Naive B cell (primary cell): ENCODE measurements at regions not wholly inside any gene's neighbourhood (a gene's known extent, or its start where the extent isn't known, plus 50 kb on each side); places are given as distances from the start of the nearest gene placed in this dataset.

Source experiments
- ATAC-seq, 2 donors: fragments of 150-1000 bp; cut with Tn5 transposase; 2 replicates each; pipeline ENCODE4 v1.10.0; 2021; ENCODE audit warnings: low read depth in 2 of 2, mild to moderate bottlenecking in 2 of 2, moderate library complexity in 2 of 2
- DNase-seq: peaks from one replicate; pipeline ENCODE4 v3.0.0; 2022
- H3K27ac Mint-ChIP-seq, 6 donors: one replicate each; pipeline ENCODE4 v1.8.0; 2020 to 2022; ENCODE audit warnings: mild to moderate bottlenecking in 6 of 6, mixed read lengths in 6 of 6, moderate library complexity in 5 of 6, inconsistent platforms in 2 of 6
- H3K27me3 Mint-ChIP-seq, 3 donors: one replicate each; pipeline ENCODE4 v1.8.0; 2021 to 2022; ENCODE audit warnings: mixed read lengths in 3 of 3, mild to moderate bottlenecking in 1 of 3
- H3K36me3 Mint-ChIP-seq, 2 donors: one replicate each; pipeline ENCODE4 v1.8.0; 2020 to 2022; ENCODE audit warnings: mixed read lengths in 2 of 2, inconsistent platforms in 1 of 2, mild to moderate bottlenecking in 1 of 2
- H3K4me1 Mint-ChIP-seq, 3 donors: one replicate each; pipeline ENCODE4 v1.8.0; 2020 to 2022; ENCODE audit warnings: mixed read lengths in 3 of 3, inconsistent platforms in 1 of 3, mild to moderate bottlenecking in 1 of 3, moderate library complexity in 1 of 3
- H3K4me3 Mint-ChIP-seq, 8 donors: one replicate each; pipeline ENCODE4 v1.8.0; 2020 to 2022; ENCODE audit warnings: mild to moderate bottlenecking in 8 of 8, mixed read lengths in 8 of 8, moderate library complexity in 8 of 8, inconsistent platforms in 2 of 8
- H3K9me3 Mint-ChIP-seq, 7 donors: one replicate each; pipeline ENCODE4 v1.8.0; 2020 to 2022; ENCODE audit warnings: mixed read lengths in 7 of 7, mild to moderate bottlenecking in 5 of 7, inconsistent platforms in 2 of 7, moderate library complexity in 1 of 7

DNA sequence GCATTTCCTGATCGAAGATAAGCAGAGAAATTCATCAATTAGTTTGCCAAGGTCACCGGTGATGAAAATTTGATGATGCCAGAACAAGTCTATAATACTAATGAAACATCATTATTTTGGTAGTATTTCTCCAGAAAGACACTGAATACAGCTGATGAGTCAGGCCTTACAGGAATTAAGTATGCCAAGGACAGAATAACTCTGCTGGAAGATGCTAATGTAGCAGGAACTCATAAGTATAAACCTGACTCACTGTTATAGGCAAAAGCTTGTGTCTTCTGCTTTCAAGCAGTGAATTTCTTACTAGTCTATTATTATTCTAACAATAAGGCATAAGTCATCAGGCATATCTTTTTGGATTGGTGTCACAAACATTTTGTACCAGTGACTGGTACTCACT lies 1825.1 kb upstream of the IGFBP7 start:
- H3K27ac Mint-ChIP-seq, result no peak overlapping the region
- no peak for DNase-seq
- no peaks in the 10 kb centered on the region for H3K36me3 Mint-ChIP-seq
- H3K4me1 Mint-ChIP-seq, result no peaks in the 10 kb centered on the region
- no peaks in the 10 kb centered on the region for H3K27me3 Mint-ChIP-seq
- ATAC-seq, result no peak
- peaks cover 0 to 26% (median 1%) of the 10 kb centered on the region in 7 donors for H3K9me3 Mint-ChIP-seq
- no peak overlapping the region for H3K4me3 Mint-ChIP-seq

GRCh38 chr4:58936436-58936835 lies 1826.3 kb upstream of the IGFBP7 start:
- H3K4me3 Mint-ChIP-seq, result no peak overlapping the region
- peaks cover 0 to 23% (median 0%) of the 10 kb centered on the region in 7 donors for H3K9me3 Mint-ChIP-seq
- no peak overlapping the region for H3K27ac Mint-ChIP-seq
- no peaks in the 10 kb centered on the region for H3K27me3 Mint-ChIP-seq
- DNase-seq (no peak), ATAC-seq (no peak)
- no peaks in the 10 kb centered on the region for H3K4me1 Mint-ChIP-seq
- H3K36me3 Mint-ChIP-seq, result no peaks in the 10 kb centered on the region

DNA sequence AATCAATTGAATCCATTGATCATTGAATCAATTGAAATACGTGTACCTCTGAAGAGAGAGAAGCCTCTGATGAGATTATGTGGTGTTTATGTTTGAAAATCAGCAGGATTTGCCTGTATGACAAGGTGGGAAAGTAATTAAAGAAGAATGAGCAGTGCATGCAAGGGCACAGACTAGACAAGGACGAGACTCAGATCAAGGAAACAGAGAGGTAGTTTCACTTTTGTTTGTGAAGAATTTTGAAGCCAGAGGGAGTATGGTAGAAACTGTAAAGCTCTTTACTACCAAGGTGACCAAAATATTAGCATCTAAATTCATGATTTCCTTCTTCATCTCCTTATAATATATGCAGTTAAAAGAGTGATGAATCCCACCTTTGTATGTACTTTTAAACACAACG lies 1830.0 kb upstream of the IGFBP7 start:
- Mint-ChIP-seq H3K27ac (no peak overlapping the region), H3K36me3 (no peaks in the 10 kb centered on the region), H3K4me1 (no peaks in the 10 kb centered on the region), H3K4me3 (no peak overlapping the region), H3K27me3 (no peaks in the 10 kb centered on the region), H3K9me3 (peaks cover 0 to 22% (median 0%) of the 10 kb centered on the region in 7 donors)
- ATAC-seq (no peak), DNase-seq (no peak)

DNA sequence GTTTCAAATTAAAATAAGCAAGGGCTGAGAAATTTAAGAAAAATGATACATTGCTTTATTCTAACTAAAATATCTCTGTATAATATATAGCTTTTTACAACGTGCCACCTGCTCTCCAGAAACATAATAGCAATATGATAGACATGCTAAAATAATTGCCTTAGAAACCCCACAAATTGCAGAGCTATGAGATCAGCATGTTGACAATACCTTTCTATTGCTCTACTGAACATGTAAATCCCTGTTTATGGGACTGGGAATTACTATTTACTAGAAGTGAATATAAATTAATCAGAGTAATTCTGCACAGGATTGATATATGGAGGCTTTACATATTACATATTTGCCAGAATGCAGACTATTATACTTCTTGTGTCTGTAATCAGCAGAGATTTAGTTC lies 1831.1 kb upstream of the IGFBP7 start:
- no peak for DNase-seq
- H3K9me3 Mint-ChIP-seq, result peaks cover 0 to 16% (median 0%) of the 10 kb centered on the region in 7 donors
- H3K4me3 Mint-ChIP-seq, result no peak overlapping the region
- no peaks in the 10 kb centered on the region for H3K36me3 Mint-ChIP-seq
- no peak for ATAC-seq
- H3K27me3 Mint-ChIP-seq, result no peaks in the 10 kb centered on the region
- H3K4me1 Mint-ChIP-seq, result no peaks in the 10 kb centered on the region
- H3K27ac Mint-ChIP-seq, result no peak overlapping the region

GRCh38 chr4:58953575-58953974 lies 1843.4 kb upstream of the IGFBP7 start:
- H3K27me3 Mint-ChIP-seq, result no peaks in the 10 kb centered on the region
- H3K36me3 Mint-ChIP-seq, result no peaks in the 10 kb centered on the region
- no peak overlapping the region for H3K27ac Mint-ChIP-seq
- peaks cover 0 to 3% (median 2%) of the 10 kb centered on the region in 7 donors for H3K9me3 Mint-ChIP-seq
- no peak overlapping the region for H3K4me3 Mint-ChIP-seq
- DNase-seq (no peak), ATAC-seq (no peak)
- H3K4me1 Mint-ChIP-seq, result no peaks in the 10 kb centered on the region

DNA sequence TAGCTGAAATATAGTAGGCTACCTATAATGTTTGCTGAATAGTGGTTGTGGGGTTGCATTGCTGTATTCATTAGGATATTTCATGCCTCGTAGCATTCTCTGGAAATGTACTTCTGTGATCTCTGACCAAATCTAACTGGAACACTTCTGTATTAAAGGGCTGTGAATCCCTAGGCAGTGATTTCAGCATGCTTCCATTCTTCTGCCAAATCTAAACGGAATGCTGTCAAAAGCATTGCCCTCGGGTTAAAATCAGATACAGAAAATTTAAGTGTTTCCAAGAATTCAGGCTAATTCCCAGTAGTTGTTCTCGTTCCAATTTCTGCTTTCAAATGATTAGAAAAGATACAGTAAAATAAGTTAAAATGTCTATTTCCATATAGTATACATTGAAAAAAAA lies 1847.5 kb upstream of the IGFBP7 start:
- no peak for ATAC-seq
- no peaks in the 10 kb centered on the region for H3K4me1 Mint-ChIP-seq
- peaks cover 0 to 3% (median 0%) of the 10 kb centered on the region in 7 donors for H3K9me3 Mint-ChIP-seq
- H3K36me3 Mint-ChIP-seq, result no peaks in the 10 kb centered on the region
- no peaks in the 10 kb centered on the region for H3K27me3 Mint-ChIP-seq
- no peak overlapping the region for H3K27ac Mint-ChIP-seq
- DNase-seq, result no peak
- no peak overlapping the region for H3K4me3 Mint-ChIP-seq

DNA sequence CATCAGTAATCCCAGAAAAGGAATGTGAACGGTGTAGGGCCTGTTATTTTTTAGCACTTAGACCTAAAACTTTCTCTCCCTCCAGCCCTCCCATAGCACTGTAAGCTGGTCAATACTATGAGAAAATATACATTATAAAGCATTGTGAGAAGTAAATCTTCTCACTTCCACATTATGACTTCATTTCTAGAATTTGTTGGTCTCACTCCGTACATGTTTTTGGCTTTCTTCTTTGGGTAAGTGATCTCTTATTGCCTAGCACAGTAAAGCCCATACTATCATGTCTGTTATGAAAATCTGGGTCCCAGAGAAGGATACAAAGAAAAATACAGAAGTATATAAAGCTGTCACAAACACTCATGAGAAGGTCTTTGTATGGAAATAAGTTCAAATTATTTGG lies 1851.1 kb upstream of the IGFBP7 start:
- DNase-seq (no peak), ATAC-seq (no peak)
- no peak overlapping the region for H3K4me3 Mint-ChIP-seq
- no peaks in the 10 kb centered on the region for H3K36me3 Mint-ChIP-seq
- H3K9me3 Mint-ChIP-seq, result peaks cover 0 to 1% (median 0%) of the 10 kb centered on the region in 7 donors
- H3K27ac Mint-ChIP-seq, result no peak overlapping the region
- H3K27me3 Mint-ChIP-seq, result no peaks in the 10 kb centered on the region
- no peaks in the 10 kb centered on the region for H3K4me1 Mint-ChIP-seq

- Mint-ChIP-seq H3K27ac (no peak overlapping the region), H3K27me3 (no peaks in the 10 kb centered on the region), H3K4me3 (no peak overlapping the region), H3K9me3 (peaks cover 0 to 1% (median 0%) of the 10 kb centered on the region in 7 donors), H3K4me1 (no peaks in the 10 kb centered on the region), H3K36me3 (no peaks in the 10 kb centered on the region)
- DNase-seq (no peak), ATAC-seq (no peak)
Measured at GRCh38 chr4:58961925-58962324, 1851.7 kb upstream of the IGFBP7 start.

DNA sequence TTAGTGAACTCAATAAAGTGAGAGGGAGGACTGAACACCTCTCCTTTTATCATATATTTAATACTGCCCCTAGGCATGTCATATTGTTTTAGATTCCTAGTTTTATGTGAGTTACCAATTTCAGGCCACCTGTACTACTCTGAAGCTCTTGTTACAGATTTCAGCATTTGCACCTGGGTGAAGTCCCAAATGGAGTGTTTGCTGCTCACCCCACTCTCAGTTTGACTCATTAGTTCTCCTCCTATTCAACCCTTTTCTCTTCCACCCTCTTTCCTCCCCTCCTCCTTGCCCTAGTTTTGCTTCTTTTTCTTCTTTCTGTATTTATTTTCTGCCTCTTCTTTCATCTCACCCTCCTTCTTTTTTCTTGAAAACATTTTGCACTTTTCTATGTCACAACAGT lies 1852.2 kb upstream of the IGFBP7 start:
- Mint-ChIP-seq H3K9me3 (peaks cover 0 to 1% (median 0%) of the 10 kb centered on the region in 7 donors), H3K4me1 (no peaks in the 10 kb centered on the region), H3K36me3 (no peaks in the 10 kb centered on the region), H3K27me3 (no peaks in the 10 kb centered on the region), H3K4me3 (no peak overlapping the region), H3K27ac (no peak overlapping the region)
- DNase-seq (no peak), ATAC-seq (no peak)

- H3K36me3 Mint-ChIP-seq, result no peaks in the 10 kb centered on the region
- ATAC-seq (no peak), DNase-seq (no peak)
- H3K27me3 Mint-ChIP-seq, result no peaks in the 10 kb centered on the region
- no peaks in the 10 kb centered on the region for H3K4me1 Mint-ChIP-seq
- no peak overlapping the region for H3K27ac Mint-ChIP-seq
- peaks cover 0 to 6% (median 2%) of the 10 kb centered on the region in 7 donors for H3K9me3 Mint-ChIP-seq
- H3K4me3 Mint-ChIP-seq, result no peak overlapping the region
Measured at GRCh38 chr4:58981828-58982227, 1871.6 kb upstream of the IGFBP7 start.

DNA sequence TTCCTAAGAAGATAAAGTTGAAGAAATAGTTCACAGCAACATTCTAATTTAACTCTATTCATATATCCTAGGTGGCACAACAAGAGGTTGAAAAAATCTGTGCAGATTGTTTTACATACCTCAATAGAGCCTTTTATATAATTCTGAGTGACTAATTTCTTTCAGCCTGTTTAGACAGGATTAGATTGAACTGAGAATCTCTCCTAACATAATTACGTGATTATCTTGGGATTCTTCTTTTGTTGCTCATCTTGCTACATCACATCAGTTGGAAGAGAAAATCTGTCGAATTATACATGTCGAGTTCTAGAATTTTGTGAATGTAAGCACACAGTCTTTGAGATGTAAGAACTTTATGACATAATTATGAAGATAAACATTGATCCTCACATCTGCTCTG lies 1873.7 kb upstream of the IGFBP7 start:
- Mint-ChIP-seq H3K36me3 (no peaks in the 10 kb centered on the region), H3K4me1 (no peaks in the 10 kb centered on the region), H3K27ac (no peak overlapping the region), H3K4me3 (no peak overlapping the region), H3K9me3 (peaks cover 0 to 11% (median 0%) of the 10 kb centered on the region in 7 donors), H3K27me3 (no peaks in the 10 kb centered on the region)
- DNase-seq (no peak), ATAC-seq (no peak)

DNA sequence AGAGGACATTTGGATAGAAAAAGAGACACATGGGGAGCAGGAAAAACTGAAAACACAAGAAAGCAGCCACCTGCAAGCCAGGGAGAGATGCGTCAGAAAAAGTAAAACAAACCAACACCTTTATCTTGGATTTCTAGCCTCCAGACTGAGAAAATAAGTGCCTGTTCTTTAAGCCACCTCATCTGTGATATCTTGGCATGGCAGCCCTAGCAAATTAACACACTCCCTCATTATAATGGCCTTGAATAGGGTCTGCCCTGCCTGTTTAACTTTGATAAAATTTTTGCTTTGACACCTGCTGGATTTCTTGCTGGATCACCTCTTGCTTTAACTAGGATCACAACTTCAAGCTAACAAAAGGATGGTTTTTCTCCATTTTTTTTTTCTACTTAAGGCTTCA lies 1892.0 kb upstream of the IGFBP7 start:
- Mint-ChIP-seq H3K4me1 (no peaks in the 10 kb centered on the region), H3K4me3 (no peak overlapping the region)

GRCh38 chr4:59024257-59024656 lies 1914.1 kb upstream of the IGFBP7 start:
- Mint-ChIP-seq H3K27ac (no peak overlapping the region), H3K36me3 (no peaks in the 10 kb centered on the region)
- no peak for ATAC-seq

More for the DNA sequence above, 1892.0 kb upstream of the IGFBP7 start:
- Mint-ChIP-seq H3K9me3 (peaks cover 0 to 12% (median 6%) of the 10 kb centered on the region in 7 donors), H3K27ac (no peak overlapping the region), H3K36me3 (no peaks in the 10 kb centered on the region), H3K27me3 (no peaks in the 10 kb centered on the region)
- ATAC-seq (no peak), DNase-seq (no peak)

GRCh38 chr4:59037812-59038211 lies 1927.6 kb upstream of the IGFBP7 start:
- H3K27me3 Mint-ChIP-seq, result no peaks in the 10 kb centered on the region
- H3K27ac Mint-ChIP-seq, result no peak overlapping the region
- ATAC-seq, result no peak
- no peak for DNase-seq
- H3K4me1 Mint-ChIP-seq, result no peaks in the 10 kb centered on the region
- H3K36me3 Mint-ChIP-seq, result no peaks in the 10 kb centered on the region
- H3K4me3 Mint-ChIP-seq, result no peak overlapping the region
- peaks cover 0 to 3% (median 0%) of the 10 kb centered on the region in 7 donors for H3K9me3 Mint-ChIP-seq

More at GRCh38 chr4:59024257-59024656, 1914.1 kb upstream of the IGFBP7 start:
- Mint-ChIP-seq H3K27me3 (no peaks in the 10 kb centered on the region), H3K9me3 (peaks cover 0 to 10% (median 2%) of the 10 kb centered on the region in 7 donors), H3K4me3 (no peak overlapping the region), H3K4me1 (no peaks in the 10 kb centered on the region)
- DNase-seq, result no peak

GRCh38 chr4:59039046-59039445 lies 1928.9 kb upstream of the IGFBP7 start:
- H3K27me3 Mint-ChIP-seq, result no peaks in the 10 kb centered on the region
- no peak overlapping the region for H3K4me3 Mint-ChIP-seq
- no peaks in the 10 kb centered on the region for H3K36me3 Mint-ChIP-seq
- H3K27ac Mint-ChIP-seq, result no peak overlapping the region
- no peak for ATAC-seq
- H3K9me3 Mint-ChIP-seq, result peaks cover 0 to 5% (median 0%) of the 10 kb centered on the region in 7 donors
- DNase-seq, result no peak
- no peaks in the 10 kb centered on the region for H3K4me1 Mint-ChIP-seq
